Adrenal gland (tissue), 9 donors: ENCODE measurements at regions not wholly inside any gene's neighbourhood (a gene's known extent, or its start where the extent isn't known, plus 50 kb on each side); places are given as distances from the start of the nearest gene placed in this dataset.

Experiments
- DNase-seq, 7 donors: peaks; one replicate each; pipeline ENCODE4 v3.0.0-alpha.2; 2019 to 2020
- H3K27ac ChIP-seq, 5 donors: fragments of 200-600 bp; sonication (generic) in 4 of 5; 1 replicate in 3 of 5; 2 replicates in 2 of 5; pipeline versions ENCODE4 v1.5.1 to v1.8.0; 2016 to 2020; ENCODE audit warnings: mild to moderate bottlenecking in 1 of 5
- H3K27me3 ChIP-seq: fragments of 200-600 bp; 2 replicates; pipeline ENCODE4 v1.8.0; 2021
- H3K36me3 ChIP-seq, 2 donors: fragments of 200-600 bp; replicated peaks in 1 of 2; 1 replicate in 1 of 2; 2 replicates in 1 of 2; pipeline versions ENCODE4 v1.5.1 to v1.8.0; 2018 to 2022
- H3K4me1 ChIP-seq, 2 donors: fragments of 200-600 bp; replicated peaks in 1 of 2; 1 replicate in 1 of 2; 2 replicates in 1 of 2; pipeline versions ENCODE4 v1.5.1 to v1.8.0; 2018 to 2021
- H3K4me3 ChIP-seq, 4 donors: fragments of 200-600 bp; sonication (generic) in 3 of 4; one replicate each; pipeline ENCODE4 v1.5.1; 2016 to 2018
- H3K9me3 ChIP-seq, 3 donors: fragments of 200-600 bp; sonication (generic) in 1 of 3; replicated peaks in 1 of 3; 1 replicate in 2 of 3; 2 replicates in 1 of 3; pipeline versions ENCODE4 v1.5.1 to v1.8.0; 2016 to 2021
- CTCF ChIP-seq, 6 experiments: fragments of 450-650 bp in 4 of 6; fragments of 200-600 bp in 2 of 6; sonication (generic) in 1 of 6; IDR thresholded peaks; 1 replicate in 5 of 6; 2 replicates in 1 of 6; pipeline versions ENCODE4 v1.5.1 to v1.8.0; 2016 to 2021; ENCODE audit warnings: antibody characterized with exemption in 6 of 6, mild to moderate bottlenecking in 2 of 6, moderate library complexity in 1 of 6
- POLR2A ChIP-seq, 2 donors: fragments of 450-650 bp; IDR thresholded peaks; one replicate each; pipeline ENCODE4 v1.6.1; 2017; ENCODE audit warnings: antibody characterized with exemption in 2 of 2, mild to moderate bottlenecking in 2 of 2, moderate library complexity in 1 of 2
- WGBS, 4 donors: extraction: QIAGEN DNeasy Blood & Tissue Kit in 2 of 4; methylation state at CpG; one replicate each; pipeline versions ENCODE4 v1.1.5 to v1.1.7; 2013 to 2017; 5-methylcytosine and 5-hydroxymethylcytosine counted together
- intact Hi-C, 2 donors: fragments of 100-400 bp; cut with DNase I; formaldehyde crosslinking; loops; one replicate each; pipeline versions ENCODE4 v1.14.1 to v1.15.0; 2022 to 2023
- donor health status: healthy with polysubstance abuse.
- donor health status: Bipolar disorder and iron deficiency.
- donor health status: DM: yes; HTN: yes; CAD: no.
- donor health status: DM: no; HTN: no; CAD: no.
- donor health status: DM: no; HTN: no; CAD: no.

- Histone ChIP-seq H3K4me3 (no peak overlapping the region), H3K4me1 (no peaks in the 10 kb centered on the region), H3K36me3 (no peaks in the 10 kb centered on the region), H3K27ac (no peak overlapping the region), H3K27me3 (no peaks in the 10 kb centered on the region), H3K9me3 (no peaks in the 10 kb centered on the region)
- DNase-seq, result no peak
- 88 to 89% methylated on average over 6 to 12 of the region's 12 CpGs; no CpG with 5 or more reads in 2 of the 4 donors for WGBS, 4 donors
- intact Hi-C loops, result no loop called here
- TF ChIP-seq CTCF (IDR thresholded peaks at IDR 0.05) (no peak), POLR2A (IDR thresholded peaks at IDR 0.05) (no peak)
Measured at GRCh38 chrY:19042306-19042958, 268.9 kb upstream of the HSFY2 start.

GRCh38 chrY:19026631-19027030 lies 253.1 kb upstream of the HSFY2 start:
- WGBS, 4 donors, result 94 to 98% methylated on average over 3 of the region's 3 CpGs; no CpG with 5 or more reads in 2 of the 4 donors
- Histone ChIP-seq H3K4me3 (no peak overlapping the region), H3K9me3 (no peaks in the 10 kb centered on the region), H3K27me3 (no peaks in the 10 kb centered on the region), H3K36me3 (no peaks in the 10 kb centered on the region), H3K27ac (no peak overlapping the region), H3K4me1 (no peaks in the 10 kb centered on the region)
- intact Hi-C loops, result no loop called here
- no peak for TF ChIP-seq CTCF (IDR thresholded peaks at IDR 0.05)
- TF ChIP-seq POLR2A (IDR thresholded peaks at IDR 0.05), result no peak
- DNase-seq, result no peak

- DNase-seq, result no peak
- 68 to 70% methylated on average over 2 of the region's 2 CpGs; no CpG with 5 or more reads in 2 of the 4 donors for WGBS, 4 donors
- H3K4me3 ChIP-seq, result no peak overlapping the region
- no peaks in the 10 kb centered on the region for H3K27me3 ChIP-seq
- H3K9me3 ChIP-seq, result no peaks in the 10 kb centered on the region
- H3K36me3 ChIP-seq, result no peaks in the 10 kb centered on the region
- TF ChIP-seq POLR2A (IDR thresholded peaks at IDR 0.05) (no peak), CTCF (IDR thresholded peaks at IDR 0.05) (no peak)
- H3K27ac ChIP-seq, result no peak overlapping the region
- no peaks in the 10 kb centered on the region for H3K4me1 ChIP-seq
- intact Hi-C loops, result no loop called here
Measured at GRCh38 chrY:19023934-19024333, 250.4 kb upstream of the HSFY2 start.

- Histone ChIP-seq H3K4me1 (no peaks in the 10 kb centered on the region), H3K36me3 (no peaks in the 10 kb centered on the region), H3K9me3 (no peaks in the 10 kb centered on the region), H3K27ac (no peak overlapping the region), H3K4me3 (no peak overlapping the region), H3K27me3 (no peaks in the 10 kb centered on the region)
- DNase-seq, result no peak
- intact Hi-C loops, result no loop called here
- 96 to 98% methylated on average over 4 of the region's 4 CpGs; no CpG with 5 or more reads in 2 of the 4 donors for WGBS, 4 donors
- TF ChIP-seq CTCF (IDR thresholded peaks at IDR 0.05) (no peak), POLR2A (IDR thresholded peaks at IDR 0.05) (no peak)
Measured at GRCh38 chrY:19020193-19020592, 246.7 kb upstream of the HSFY2 start.
